ENCODE measurements at regions not wholly inside any gene's neighbourhood (a gene's known extent, or its start where the extent isn't known, plus 50 kb on each side); places are given as distances from the start of the nearest gene placed in this dataset.

DNA sequence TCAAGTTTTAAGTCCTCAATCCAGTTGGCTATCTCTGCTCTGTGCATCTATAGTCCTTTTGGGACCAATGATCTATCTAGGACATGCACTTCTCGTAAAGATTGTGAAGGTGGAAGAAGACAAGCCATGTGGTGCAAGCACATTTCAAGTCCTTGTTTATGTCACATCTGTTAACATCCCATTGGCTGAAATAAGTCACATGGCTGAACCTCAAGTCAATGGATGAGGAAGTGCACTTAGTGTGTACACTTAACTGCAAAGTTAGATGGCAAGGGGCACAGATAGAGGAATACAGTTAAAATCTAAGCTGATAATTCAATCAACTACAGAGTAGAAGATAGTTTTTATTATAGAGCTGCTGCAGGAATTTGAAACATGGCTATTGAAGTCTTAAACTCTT lies 362.8 kb upstream of the TBX3 start:
- no peak for DNase-seq

DNA sequence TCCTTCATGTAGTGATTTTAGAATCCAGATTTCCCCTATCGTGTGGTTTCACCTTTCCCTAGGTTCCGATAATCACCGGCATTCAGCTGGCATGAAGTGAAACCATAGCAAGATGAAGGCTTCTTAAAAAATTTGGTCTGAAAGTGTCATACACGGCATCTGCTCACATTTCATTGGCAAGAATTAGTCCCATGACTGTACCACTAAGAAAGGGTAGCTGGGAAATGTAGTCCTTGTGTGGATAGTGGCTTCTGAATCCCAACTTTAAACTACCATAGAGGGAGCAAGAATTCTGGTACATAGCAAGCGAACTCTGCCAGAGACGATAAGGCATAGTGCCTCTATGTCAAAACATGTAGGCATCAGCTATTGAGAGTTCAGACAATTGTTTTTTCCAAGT lies 360.1 kb upstream of the TBX3 start:
- no peak for DNase-seq

DNA sequence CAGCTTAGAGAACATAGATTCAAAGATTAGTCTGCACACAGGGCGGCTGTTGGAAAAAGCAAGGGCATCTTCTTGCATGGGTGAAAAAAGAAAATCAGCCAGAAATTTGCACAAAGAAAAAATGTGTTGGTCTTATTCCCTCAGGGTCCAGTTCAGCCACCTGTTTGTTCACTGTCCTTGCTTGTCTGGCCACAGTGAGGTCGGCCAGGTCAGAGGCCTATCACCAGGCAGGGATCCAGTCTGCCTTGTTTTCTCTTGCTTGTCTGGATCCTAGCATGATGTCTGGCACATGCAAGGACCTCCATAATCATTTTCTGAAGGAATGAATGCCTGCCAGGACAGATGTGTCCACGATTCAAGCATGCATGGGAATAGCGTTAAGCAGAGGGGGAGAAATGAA lies 359.1 kb upstream of the TBX3 start:
- no peak for DNase-seq

DNA sequence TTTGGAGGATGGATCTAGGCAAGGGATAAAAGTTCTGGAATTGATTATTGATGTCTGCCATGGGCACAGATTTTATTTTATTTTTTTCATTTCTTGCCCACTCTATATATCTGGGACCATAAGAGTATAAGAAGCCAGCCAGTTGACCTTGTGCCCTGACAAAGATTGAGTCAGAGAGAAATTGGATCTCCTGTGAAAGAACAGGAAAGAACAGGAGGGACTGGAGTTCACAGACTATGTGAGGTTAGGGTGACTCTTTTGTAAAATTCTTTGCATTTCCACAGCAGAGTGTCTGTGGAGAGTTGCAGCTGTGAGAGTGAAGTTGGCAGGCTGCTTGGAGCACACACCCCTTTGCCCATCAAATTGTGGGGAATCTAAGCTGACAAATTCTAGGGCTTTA lies 358.4 kb upstream of the TBX3 start:
- no peak for DNase-seq

DNA sequence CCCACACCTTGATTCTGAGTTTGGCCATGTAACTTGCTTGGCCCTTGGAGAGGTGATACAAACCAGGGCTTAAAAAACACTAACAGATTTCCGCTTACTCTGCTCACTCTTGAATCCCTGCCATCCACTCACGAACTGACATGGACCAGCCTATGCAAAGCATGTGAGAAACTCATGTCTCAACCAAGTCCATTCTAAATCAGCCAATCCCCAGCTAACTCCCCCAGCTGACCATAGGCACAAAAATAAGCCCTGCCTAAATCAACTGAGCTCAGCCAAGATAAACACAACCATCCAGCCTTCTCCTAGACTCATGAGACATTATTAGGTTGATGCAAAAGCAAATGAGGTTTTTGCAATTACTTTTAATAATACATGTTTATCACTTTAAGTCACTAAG lies 353.9 kb upstream of the TBX3 start:
- DNase-seq, result no peak

DNA sequence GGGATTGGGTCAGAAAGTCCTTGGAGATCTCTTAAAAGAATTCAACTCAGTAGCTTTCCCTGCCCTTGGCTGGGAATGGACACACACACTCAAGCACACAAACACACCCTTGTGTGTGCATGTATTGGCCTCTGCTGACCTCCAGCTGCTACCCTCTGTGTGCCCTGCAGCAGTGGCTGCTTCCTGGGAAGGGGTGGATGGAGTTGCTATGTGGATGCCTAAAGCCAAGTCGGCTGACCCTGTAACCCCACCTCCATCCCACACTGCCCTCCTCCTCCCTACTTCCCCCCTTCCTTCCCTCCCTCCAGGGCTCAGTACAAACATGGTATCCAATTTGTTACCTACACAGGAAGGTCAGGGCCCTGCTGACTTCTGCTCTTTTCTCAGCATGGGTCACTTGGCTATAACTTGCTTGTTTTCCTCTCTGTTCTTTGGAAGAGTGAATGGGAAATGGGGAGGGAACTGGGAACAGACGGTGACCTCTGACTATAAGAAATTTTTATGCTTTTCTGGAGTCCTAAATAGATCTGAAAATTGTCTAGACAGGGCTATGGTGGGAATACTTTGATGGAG lies 351.6 kb upstream of the TBX3 start:
- no peak for DNase-seq

DNA sequence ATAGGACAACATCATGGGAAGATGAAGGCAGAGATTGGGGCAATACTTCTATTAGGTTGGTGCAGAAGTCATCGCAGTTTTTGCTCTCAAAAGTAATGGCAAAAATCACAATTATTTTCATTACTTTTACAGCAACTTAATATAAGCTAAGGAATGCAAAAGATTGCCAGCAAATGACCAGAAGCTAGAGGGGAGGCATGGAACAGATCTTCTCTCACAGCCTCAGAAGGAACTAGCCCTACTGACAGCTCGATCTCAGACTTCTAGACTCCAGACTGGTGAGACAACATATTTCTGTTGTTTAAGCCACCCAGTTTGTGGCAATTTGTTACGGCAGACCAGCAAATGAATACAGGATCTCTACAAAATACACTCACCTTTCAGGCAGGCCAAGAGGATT lies 348.5 kb upstream of the TBX3 start:
- DNase-seq, result no peak

DNA sequence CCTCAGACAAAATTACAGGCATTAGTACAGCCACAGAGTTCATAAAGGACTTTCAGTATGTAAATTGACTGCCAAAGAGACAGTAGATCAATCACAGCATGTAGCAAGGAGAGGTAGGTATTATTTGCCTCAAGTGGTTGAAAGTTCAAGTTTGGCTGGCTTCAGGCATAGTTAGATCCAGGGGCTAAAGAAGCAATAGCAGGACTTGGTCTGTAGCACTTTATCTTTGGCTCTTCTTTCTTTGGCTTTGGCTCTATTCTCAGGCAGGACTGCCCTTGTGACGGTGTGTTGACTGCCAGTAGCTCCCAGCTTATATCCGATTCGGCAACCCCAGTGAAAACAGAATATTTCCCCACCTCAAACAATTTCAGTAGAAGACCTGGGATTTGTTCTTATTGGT lies 346.0 kb upstream of the TBX3 start:
- no peak for DNase-seq

DNA sequence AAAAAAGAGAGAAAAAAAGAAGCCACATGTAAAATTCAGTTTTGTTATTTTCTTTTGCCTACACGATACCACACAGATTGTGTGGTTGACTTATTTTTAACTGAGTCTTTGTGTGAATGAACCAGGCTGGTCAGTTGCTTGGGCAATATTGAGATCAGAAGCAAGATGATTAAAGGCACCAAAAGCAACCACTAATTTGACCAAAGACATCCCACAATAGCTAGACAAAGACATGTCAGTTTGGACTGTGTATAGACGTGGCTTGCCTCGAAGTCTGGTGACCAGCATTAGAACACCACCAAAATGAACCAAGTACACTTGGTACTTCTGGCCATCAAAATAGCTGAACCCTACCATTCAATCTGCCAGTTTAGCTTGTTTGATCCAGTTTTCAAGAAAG lies 340.6 kb upstream of the TBX3 start:
- DNase-seq, result no peak

DNA sequence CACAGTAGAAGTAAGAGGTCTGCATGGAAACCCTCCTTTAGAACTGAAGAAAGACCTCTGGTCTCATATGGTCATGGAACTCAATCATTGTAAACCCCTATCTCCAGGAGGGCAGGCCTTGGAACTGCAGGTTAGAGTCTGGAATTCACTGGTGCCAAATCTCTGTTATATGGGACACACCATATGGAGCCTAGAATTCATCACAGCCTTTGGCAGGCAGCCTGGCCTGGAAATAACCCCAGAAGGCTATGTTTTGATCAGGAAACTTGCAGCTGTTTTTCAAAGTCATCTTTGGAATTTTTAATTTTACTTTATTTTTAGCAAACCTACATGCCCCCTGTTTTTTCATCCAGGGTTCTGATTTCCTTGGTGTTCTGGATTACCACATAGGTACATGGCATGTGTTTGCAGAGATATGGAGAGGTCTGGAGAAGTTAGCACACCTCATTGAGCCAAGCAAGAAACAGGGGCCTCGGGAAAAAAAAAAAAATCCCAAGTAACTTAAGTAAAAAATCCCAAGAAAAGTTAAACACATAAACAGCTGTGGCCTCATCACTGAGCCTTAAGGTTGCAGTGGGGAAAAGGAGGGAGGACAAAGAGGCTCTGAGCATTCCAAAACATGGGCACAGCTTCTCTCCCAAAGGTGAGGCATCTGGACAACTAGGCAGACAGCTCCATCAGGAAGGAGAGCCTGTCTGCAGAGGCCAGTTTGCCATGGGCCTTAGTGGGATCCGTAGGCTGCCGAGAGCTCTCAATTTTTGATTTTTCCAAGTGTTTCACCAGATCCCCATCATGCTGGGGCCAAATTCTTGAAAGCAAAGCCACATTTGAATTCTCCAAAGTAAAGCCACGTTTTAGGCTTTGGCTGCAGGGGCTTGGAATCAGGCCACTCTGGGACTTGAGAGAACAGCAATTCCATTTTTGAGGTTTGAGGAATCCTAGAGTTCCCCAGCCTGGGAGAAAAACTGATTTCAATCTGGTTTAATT lies 339.6 kb upstream of the TBX3 start:
- no peak for DNase-seq

DNA sequence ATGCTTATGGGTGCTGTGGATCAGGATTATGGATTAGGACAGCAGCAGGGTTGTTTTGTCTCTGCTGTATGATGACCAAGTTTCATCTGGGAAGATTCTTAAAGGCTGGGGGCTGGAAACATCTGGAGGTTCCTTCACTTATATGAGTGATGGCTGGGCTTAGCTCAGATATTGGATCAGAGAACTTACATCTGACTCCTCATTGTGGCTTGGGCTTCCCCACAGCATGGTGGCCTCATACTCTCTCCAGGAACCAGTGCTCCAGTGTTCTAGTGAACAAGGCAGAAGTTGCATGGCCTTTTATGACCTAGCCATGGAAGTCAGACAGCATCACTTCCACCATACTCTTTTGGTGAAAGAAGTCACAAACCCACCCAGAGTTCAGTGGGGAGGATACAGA lies 336.1 kb upstream of the TBX3 start:
- DNase-seq, result no peak

DNA sequence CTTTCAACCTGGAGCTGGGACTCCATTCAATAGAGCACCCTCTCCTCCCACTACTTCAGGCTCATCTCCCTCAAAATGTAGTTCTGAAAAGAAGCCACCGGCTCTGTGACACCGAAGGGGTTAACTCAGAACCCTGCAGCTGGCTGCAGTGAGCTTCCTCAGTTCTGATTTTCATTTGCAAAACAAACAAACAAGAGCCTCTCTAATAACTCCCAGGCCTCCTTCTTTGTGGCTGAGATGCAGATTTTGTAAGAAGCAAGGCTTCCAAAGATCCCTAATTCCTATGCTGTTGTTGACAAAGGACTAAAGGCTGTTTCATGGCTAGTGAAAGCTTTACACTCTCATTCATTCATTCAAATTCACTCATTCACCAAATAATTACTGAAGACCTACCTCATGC lies 333.4 kb upstream of the TBX3 start:
- DNase-seq, result no peak

DNA sequence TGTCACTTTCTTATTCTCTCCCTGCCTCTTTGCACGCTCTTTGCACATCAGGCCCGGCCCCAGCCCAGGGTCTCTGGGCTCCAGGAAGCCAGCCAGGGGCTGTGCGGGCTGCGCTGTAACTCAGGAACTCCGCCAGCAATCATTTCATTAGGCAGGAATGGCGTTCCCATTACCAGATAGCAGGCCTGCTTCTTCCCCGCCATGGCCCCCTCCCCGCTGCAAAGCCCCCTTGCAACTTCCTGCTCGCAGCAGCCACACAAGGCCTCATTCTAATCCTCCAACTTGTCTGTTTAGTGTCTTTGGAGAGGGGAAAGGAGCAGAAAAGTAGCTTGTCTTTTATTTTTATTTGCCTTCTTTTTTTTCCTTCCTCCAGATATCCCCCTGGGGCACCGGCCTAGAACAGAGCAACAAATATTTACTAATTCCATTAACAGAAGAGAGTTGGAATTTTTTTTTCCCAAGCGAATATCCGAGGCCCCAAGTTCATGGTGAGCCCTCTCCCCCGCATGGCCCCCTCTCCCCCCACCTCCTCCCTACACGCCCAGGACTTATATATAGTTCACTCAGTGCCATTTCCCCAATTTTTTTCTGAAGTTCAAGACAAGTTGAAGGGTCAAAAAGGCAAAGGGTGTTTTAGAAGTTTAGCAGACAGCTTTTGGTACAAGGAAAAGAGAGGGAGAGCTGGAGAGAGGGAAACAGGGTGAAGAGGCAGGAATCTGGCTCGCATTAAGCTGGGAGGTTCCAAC lies 329.4 kb upstream of the TBX3 start:
- no peak for DNase-seq

DNA sequence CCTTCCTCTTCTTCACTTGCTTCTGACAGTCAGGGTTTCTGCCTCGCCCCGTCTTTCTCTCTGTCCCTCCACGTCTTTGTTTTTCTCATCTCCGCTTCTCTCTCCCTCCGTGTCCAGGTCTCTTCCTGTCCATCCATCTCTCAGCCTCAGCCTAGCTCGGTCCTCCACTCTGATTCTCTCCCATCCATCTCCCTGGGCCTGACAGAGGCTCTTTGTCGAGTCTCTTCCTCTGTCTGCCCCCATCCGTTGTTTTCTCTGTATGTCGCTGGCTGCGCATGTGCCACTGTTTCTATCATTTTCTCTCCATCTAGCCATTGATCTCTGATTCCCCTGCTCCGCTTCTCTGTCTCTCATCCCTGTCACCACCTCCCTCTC lies 328.9 kb upstream of the TBX3 start:
- DNase-seq, result no peak

DNA sequence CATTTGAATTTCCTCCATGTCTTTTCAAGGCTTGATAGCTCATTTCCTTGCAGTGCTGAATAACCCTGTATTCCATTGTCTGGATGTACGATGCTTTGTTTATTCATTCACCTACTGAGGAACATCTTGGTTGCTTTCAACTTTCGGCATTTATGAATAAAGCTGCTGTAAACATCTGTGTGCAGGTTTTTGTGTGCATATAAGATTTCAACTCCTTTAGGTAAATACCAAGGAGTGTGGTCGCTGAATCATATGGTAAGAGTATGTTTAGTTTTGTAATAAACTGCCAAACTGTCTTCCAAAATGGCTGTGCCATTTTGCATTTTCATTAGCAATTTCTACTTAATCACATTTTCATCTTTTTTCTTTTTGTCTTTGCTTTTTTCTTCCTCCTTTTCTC lies 327.7 kb upstream of the TBX3 start:
- no peak for DNase-seq

DNA sequence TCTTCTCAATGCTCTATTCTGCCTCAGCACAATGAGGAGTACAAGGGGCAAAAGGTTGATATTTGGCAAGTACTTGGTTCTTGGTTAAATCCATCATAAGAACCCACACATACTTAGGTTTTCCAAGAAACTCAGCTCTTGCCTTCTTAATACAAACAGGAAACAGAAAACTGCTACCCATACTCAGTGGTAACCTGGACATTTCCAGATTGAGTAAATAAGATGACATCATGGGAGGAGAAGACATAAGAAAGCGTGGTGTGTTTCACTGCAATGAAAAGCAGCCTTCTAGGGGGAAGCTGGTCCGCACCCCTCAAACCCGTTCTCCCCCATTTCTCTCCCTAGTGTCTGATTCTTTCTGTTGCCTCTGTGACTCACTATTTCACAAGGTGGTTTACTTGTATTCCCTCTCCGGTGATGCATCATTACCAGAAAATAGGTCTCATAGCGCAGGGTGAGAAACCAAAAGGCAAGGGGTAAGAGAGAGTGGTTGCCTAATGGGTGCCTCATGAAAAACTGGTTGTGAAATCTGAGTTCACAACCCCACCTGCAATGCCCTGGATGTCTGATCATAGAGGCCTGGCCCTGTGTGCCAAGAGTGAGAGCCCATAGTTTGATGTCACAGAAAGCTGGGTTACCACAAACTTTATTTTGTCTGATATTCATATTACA lies 326.5 kb upstream of the TBX3 start:
- no peak for DNase-seq

DNA sequence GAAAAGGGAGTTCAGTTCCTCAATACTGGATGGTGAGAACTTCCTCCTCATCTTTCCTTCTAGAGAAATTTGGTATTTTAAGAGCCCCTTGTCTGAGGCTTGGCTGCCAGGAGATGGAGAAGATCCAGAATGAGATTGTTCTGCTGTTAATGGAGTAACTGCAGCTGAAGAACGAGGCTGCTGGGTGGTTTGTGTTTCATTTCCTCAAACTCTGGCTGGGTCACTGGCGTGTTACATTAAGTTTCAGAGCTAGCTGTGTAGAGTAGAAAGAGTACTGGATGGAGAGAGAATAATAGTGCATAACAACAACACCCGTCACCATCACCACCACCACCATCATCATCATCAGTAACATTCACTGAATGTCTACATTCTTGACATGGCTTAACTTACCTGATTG lies 325.0 kb upstream of the TBX3 start:
- peak; percentile 1 for DNase-seq

DNA sequence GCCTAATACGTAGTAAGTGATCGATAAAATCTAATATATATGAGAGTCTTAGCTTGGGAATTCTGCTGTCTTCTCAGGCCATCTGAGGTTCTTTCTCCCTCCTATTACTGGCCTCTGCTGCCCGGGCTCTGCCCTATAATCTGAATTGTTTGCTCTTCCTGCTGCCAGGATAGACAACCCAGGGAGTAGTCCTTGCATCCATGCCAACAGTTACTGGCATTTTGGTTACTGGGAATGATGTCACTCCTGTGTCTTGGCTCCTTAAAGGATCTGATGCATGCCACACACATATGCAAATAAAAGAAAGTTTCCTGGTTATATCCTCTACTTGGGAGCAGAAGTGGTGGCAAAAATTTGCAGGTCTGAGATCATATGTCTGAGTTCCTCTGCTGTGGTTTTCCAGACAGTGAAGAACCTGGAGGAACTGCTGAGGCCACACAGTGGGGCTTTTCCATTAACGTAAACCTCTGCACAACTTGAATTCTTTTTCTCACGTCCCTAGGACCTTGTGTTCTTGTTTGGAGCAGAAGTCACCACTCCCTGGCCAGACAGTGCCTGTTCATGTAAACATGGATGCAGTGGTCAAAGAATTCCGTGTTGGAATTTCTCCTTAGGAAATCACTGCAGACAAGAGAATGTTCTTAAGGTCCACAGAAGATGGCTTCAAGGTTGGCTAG lies 320.6 kb upstream of the TBX3 start:
- DNase-seq, result no peak

DNA sequence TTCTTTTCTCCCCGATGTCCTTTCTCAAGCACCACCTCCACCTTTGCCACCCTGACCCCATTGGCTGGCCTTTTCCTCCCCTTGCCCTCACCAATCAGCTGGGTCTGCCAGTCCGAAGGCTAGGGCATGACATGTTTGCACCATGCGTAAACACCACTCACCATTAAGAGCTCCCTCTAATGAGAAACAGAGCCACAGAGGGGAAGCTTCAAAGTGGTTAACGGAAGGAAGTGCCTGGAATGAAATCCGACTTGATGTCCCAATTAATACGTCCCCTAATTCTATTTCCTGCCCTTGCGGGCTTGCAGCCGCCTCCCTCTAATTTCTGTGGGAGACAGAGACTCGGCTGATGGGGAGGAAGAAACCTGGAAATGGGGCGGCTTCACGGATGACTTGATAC lies 318.5 kb upstream of the TBX3 start:
- no peak for DNase-seq

DNA sequence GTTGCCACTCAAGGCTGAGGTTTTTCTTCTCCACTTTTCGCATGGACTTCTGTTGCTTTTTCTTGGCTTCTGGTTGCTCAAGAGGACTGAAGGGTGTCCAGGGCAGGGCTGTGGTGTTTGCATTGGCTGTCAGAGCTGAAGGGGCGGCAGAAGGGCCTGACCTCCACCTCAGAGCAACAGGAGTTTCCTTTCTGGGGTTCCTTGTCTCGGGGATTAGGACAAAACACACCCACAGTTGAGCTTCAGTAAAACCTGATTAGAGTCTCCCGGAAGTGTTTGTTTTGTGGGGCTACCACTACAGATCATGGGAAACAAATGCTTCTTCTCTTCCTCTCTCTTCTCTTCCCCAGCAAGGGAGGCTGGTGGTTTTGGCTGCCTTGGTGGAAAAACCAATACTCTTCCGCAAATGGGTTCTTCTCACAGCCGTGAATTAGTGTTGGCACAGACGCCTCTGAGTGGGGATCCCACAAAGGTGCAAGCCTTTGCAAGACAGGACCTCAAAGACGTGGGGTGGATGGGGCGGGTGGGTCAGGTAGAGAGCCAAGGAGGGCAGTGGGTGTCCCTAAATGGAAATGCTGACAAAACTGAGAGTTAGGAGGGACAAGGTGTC lies 317.7 kb upstream of the TBX3 start:
- no peak for DNase-seq

DNA sequence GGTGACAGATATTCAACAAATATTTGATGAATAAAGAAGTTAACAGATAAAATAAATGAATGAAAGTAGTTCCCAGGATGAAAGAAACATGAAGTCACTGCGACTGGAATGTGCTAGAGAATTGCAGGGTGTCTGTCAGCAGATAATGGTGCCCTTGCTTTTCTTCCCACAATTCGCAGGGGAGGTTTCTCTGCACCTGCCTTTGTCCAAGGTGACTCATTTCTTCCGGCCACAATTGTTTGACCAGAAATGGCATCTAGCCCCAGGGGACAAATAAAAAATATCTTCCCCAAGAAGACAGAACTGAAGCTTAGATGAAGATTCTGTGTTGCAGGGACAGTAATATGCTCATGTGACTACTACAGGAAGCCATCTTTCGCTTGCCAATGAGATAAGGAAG lies 316.1 kb upstream of the TBX3 start:
- no peak for DNase-seq

DNA sequence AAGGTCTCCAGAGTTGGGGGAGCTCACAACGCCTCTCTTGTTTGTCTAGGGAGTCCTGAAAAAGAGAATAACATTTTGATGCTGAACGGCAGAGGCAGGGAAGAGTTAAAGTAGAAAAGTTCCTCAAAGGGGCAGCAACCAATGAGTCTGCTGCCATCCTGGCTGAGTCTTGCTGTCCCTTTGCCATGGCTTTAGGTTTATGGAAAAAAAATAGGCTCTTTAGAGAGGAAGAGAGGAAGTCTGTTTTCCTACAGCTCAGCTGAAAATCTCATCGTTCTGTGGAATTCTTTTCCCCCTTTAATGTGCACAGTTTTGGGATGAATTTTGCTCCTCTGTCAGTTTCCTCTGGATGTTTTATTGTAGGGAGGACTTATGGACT lies 314.8 kb upstream of the TBX3 start:
- no peak for DNase-seq
